LNCaP clone FGC (cell line): ENCODE measurements at regions not wholly inside any gene's neighbourhood (a gene's known extent, or its start where the extent isn't known, plus 50 kb on each side); places are given as distances from the start of the nearest gene placed in this dataset.

Source experiments
- DNase-seq: peaks from one replicate; pipeline ENCODE4 v3.0.0-alpha.2; 2011; ENCODE audit warnings: low read depth
- H3K4me3 ChIP-seq: 2 replicates; pipeline ENCODE4 v1.5.1; 2011; ENCODE audit warnings: mild to moderate bottlenecking, low read depth, low read length, control low read depth
- CTCF ChIP-seq: IDR thresholded peaks from 2 replicates; pipeline ENCODE4 v1.5.1; 2012; ENCODE audit warnings: mild to moderate bottlenecking; ENCODE audit not compliant: control insufficient read depth, insufficient read depth; ENCODE audit errors: extremely low read depth

- no peak for DNase-seq
- H3K4me3 ChIP-seq: no peak overlapping the region
- no peak for TF ChIP-seq CTCF
These were observed 220.2 kb upstream of the APCDD1 start for GRCh38 chr18:10234281-10234680.

GRCh38 chr18:10234912-10235660 is 219.3 kb upstream of the APCDD1 start:
- TF ChIP-seq CTCF: no peak
- H3K4me3 ChIP-seq: no peak overlapping the region
- DNase-seq: no peak

- DNase-seq: peak; percentile 88
- no peak overlapping the region for H3K4me3 ChIP-seq
- TF ChIP-seq CTCF: no peak
These were observed 218.8 kb upstream of the APCDD1 start for GRCh38 chr18:10235661-10235952.

GRCh38 chr18:10239103-10239502 is 215.3 kb upstream of the APCDD1 start:
- DNase-seq: no peak
- no peak overlapping the region for H3K4me3 ChIP-seq
- no peak for TF ChIP-seq CTCF

GRCh38 chr18:10239991-10240634 is 214.3 kb upstream of the APCDD1 start:
- no peak for TF ChIP-seq CTCF
- no peak for DNase-seq
- no peak overlapping the region for H3K4me3 ChIP-seq

GRCh38 chr18:10240973-10241372 is 213.5 kb upstream of the APCDD1 start:
- DNase-seq: no peak
- TF ChIP-seq CTCF: no peak
- H3K4me3 ChIP-seq: no peak overlapping the region

- TF ChIP-seq CTCF: no peak
- no peak overlapping the region for H3K4me3 ChIP-seq
- DNase-seq: no peak
These were observed 212.9 kb upstream of the APCDD1 start for GRCh38 chr18:10241579-10241978.
